Endothelial cell of umbilical vein (primary cell): ENCODE measurements at regions not wholly inside any gene's neighbourhood (a gene's known extent, or its start where the extent isn't known, plus 50 kb on each side); places are given as distances from the start of the nearest gene placed in this dataset.

Source experiments
- BruUV-seq: library from RNA; stranded (reverse); fragments of 400-500 nt; replicated peaks from 2 replicates; lab custom pipeline; 2021; lab: Mats Ljungman, UMichigan
- CTCF ChIA-PET: fragments of 300-600, 350-600 bp; sonication (Branson Sonifier 250); formaldehyde crosslinking; loops from one replicate; lab custom pipeline; 2021; ENCODE audit warnings: antibody characterized with exemption, inconsistent platforms; lab: Charles Lee
- POLR2A ChIA-PET: fragments of 300-600, 350-600 bp; sonication (Branson Sonifier 250); formaldehyde crosslinking; loops from one replicate; lab custom pipeline; 2021; ENCODE audit warnings: antibody characterized with exemption, inconsistent platforms; lab: Charles Lee
- DNase-seq: peaks from one replicate; pipeline ENCODE4 v3.0.0-alpha.2; 2011; ENCODE audit warnings: low read depth, low spot score
- FAIRE-seq: peaks from 2 replicates; lab custom pipeline; 2011; peaks lifted over from hg19 to GRCh38; lab: Jason Lieb, UNC
- H2AFZ ChIP-seq: 2 replicates; pipeline ENCODE4 v1.6.0; 2012; ENCODE audit warnings: low read depth, low read length, control low read depth, inconsistent platforms
- H3K27ac ChIP-seq: 2 replicates; pipeline ENCODE4 v1.5.1; 2011; ENCODE audit warnings: low read depth, mild to moderate bottlenecking, control low read depth, low read length, moderate library complexity; ENCODE audit not compliant: insufficient read depth
- H3K27me3 ChIP-seq, 2 experiments: 2 replicates each; pipeline versions ENCODE4 v1.6.0 to v1.6.1; 2011; ENCODE audit warnings: low read length in 2 of 2, mixed read lengths in 1 of 2; ENCODE audit not compliant: control insufficient read depth in 2 of 2, insufficient read depth in 2 of 2
- H3K36me3 ChIP-seq, 2 experiments: 2 replicates in 1 of 2; 3 replicates in 1 of 2; pipeline ENCODE4 v1.5.1; 2011; ENCODE audit warnings: low read length in 2 of 2, mild to moderate bottlenecking in 1 of 2, moderate library complexity in 1 of 2; ENCODE audit not compliant: control insufficient read depth in 2 of 2, insufficient read depth in 2 of 2; ENCODE audit errors: extremely low read depth in 1 of 2
- H3K4me1 ChIP-seq: 3 replicates; pipeline ENCODE4 v1.5.1; 2011; ENCODE audit warnings: mild to moderate bottlenecking, low read length; ENCODE audit not compliant: control insufficient read depth, insufficient read depth; ENCODE audit errors: extremely low read depth
- H3K4me2 ChIP-seq: 2 replicates; pipeline ENCODE4 v1.6.1; 2011; ENCODE audit warnings: low read length, control low read depth, mixed read lengths; ENCODE audit not compliant: insufficient read depth
- H3K4me3 ChIP-seq, 3 experiments: fragments of 200-600 bp in 1 of 3; sonication (generic), shearing (Covaris generic) in 1 of 3; replicated peaks in 1 of 3; 2 replicates each; pipeline ENCODE4 v1.5.1; 2011 to 2016; ENCODE audit warnings: control low read depth in 3 of 3, low read length in 3 of 3, mild to moderate bottlenecking in 2 of 3, inconsistent platforms in 1 of 3, low read depth in 1 of 3, moderate library complexity in 1 of 3; ENCODE audit not compliant: insufficient read depth in 1 of 3
- H3K79me2 ChIP-seq: 2 replicates; pipeline ENCODE4 v1.6.0; 2012; ENCODE audit warnings: low read length, inconsistent platforms; ENCODE audit not compliant: control insufficient read depth, insufficient read depth
- H3K9ac ChIP-seq: replicated peaks from 2 replicates; pipeline ENCODE3; 2011; ENCODE audit warnings: low read length, control low read depth; ENCODE audit not compliant: insufficient read depth; ENCODE audit errors: extremely low read depth
- H3K9me1 ChIP-seq: replicated peaks from 3 replicates; pipeline ENCODE4 v1.6.0; 2011; ENCODE audit warnings: mild to moderate bottlenecking, low read length; ENCODE audit not compliant: control insufficient read depth, insufficient read depth; ENCODE audit errors: extremely low read depth
- H3K9me3 ChIP-seq: replicated peaks from 2 replicates; pipeline ENCODE4 v1.5.1; 2012; ENCODE audit warnings: low read length, inconsistent platforms; ENCODE audit not compliant: control insufficient read depth, insufficient read depth
- H4K20me1 ChIP-seq: replicated peaks from 2 replicates; pipeline ENCODE3; 2011; ENCODE audit warnings: mild to moderate bottlenecking, low read length; ENCODE audit not compliant: control insufficient read depth, insufficient read depth; ENCODE audit errors: extremely low read depth
- CTCF ChIP-seq, 2 donors: IDR thresholded peaks; 1 replicate in 1 of 2; 2 replicates in 1 of 2; pipeline ENCODE4 v1.5.1; 2011; ENCODE audit warnings: low read length in 2 of 2, mild to moderate bottlenecking in 2 of 2, moderate library complexity in 2 of 2, control low read depth in 1 of 2, inconsistent platforms in 1 of 2, low read depth in 1 of 2; ENCODE audit not compliant: insufficient read depth in 1 of 2; ENCODE audit errors: extremely low read depth in 1 of 2
- EZH2 ChIP-seq: IDR thresholded peaks from 2 replicates; pipeline ENCODE4 v1.6.1; 2012; ENCODE audit warnings: borderline replicate concordance, low read depth, mild to moderate bottlenecking, moderate library complexity, low read length, inconsistent platforms; ENCODE audit not compliant: severe bottlenecking
- FOS ChIP-seq: IDR thresholded peaks from 2 replicates; pipeline ENCODE4 v1.6.1; 2011; ENCODE audit warnings: mild to moderate bottlenecking, low read length, moderate library complexity, borderline replicate concordance; ENCODE audit not compliant: insufficient read depth
- GATA2 ChIP-seq: IDR thresholded peaks from 2 replicates; pipeline ENCODE4 v1.7.0; 2011; ENCODE audit warnings: low read depth, mild to moderate bottlenecking, moderate library complexity, mixed read lengths, low read length; ENCODE audit not compliant: insufficient read length, insufficient read depth
- JUN ChIP-seq: IDR thresholded peaks from 2 replicates; pipeline ENCODE4 v1.6.1; 2011; ENCODE audit warnings: borderline replicate concordance, low read depth; ENCODE audit not compliant: insufficient read length, insufficient read depth
- MYC ChIP-seq: IDR thresholded peaks from one replicate; pipeline ENCODE4 v1.6.1; 2011; ENCODE audit warnings: mild to moderate bottlenecking, low read depth, low read length
- POLR2A ChIP-seq: IDR thresholded peaks from 2 replicates; pipeline ENCODE4 v1.6.1; 2012; ENCODE audit warnings: low read depth, mild to moderate bottlenecking, control low read depth, low read length
- POLR2AphosphoS5 ChIP-seq: IDR thresholded peaks from 2 replicates; pipeline ENCODE4 v1.6.1; 2012; ENCODE audit warnings: low read depth, mild to moderate bottlenecking, control low read depth, low read length, moderate library complexity; ENCODE audit not compliant: insufficient read depth
- dilution Hi-C: fragments of 300-500 bp; cut with MboI; formaldehyde crosslinking; loops from one replicate; pipeline ENCODE4 v1.15.0; 2019; ENCODE audit warnings: low sequenced_read_pairs; ENCODE audit not compliant: extremely low pct_ligation_motif_present
- intact Hi-C: fragments of 100-400 bp; cut with micrococcal nuclease; formaldehyde crosslinking; loops from one replicate; pipeline ENCODE4 v1.10.0; 2022
- TF ChIP-seq, protein P1 (sequence below): IDR thresholded peaks from 2 replicates; pipeline ENCODE4 v1.6.1; 2011; ENCODE audit not compliant: insufficient read depth, insufficient read length

- Histone ChIP-seq H3K9ac (no peak overlapping the region), H2AFZ (no peak overlapping the region), H3K4me1 (no peaks in the 10 kb centered on the region), H3K27me3 (no peaks in the 10 kb centered on the region), H3K9me1 (no peaks in the 10 kb centered on the region), H3K9me3 (no peaks in the 10 kb centered on the region), H4K20me1 (no peaks in the 10 kb centered on the region), H3K27ac (no peak overlapping the region), H3K79me2 (no peaks in the 10 kb centered on the region), H3K36me3 (no peaks in the 10 kb centered on the region), H3K4me3 (no peak overlapping the region), H3K4me2 (no peak overlapping the region)
- no TSS peak for BruUV-seq
- TF ChIP-seq, protein P1, sequence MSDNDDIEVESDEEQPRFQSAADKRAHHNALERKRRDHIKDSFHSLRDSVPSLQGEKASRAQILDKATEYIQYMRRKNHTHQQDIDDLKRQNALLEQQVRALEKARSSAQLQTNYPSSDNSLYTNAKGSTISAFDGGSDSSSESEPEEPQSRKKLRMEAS, result no peak
- FAIRE-seq (no peak), DNase-seq (no peak)
- ChIA-PET CTCF (interaction anchor here (0.9 kb wide), 1 partner anchor 1205 kb away, joined by 3 read pairs; no protein-coding TSS in a partner anchor), POLR2A (no interaction called here)
- dilution Hi-C loops, result no loop called here
- intact Hi-C loops, result no loop called here
Measured at GRCh38 chr9:107086460-107086859, 196.6 kb upstream of the RAD23B start.

DNA sequence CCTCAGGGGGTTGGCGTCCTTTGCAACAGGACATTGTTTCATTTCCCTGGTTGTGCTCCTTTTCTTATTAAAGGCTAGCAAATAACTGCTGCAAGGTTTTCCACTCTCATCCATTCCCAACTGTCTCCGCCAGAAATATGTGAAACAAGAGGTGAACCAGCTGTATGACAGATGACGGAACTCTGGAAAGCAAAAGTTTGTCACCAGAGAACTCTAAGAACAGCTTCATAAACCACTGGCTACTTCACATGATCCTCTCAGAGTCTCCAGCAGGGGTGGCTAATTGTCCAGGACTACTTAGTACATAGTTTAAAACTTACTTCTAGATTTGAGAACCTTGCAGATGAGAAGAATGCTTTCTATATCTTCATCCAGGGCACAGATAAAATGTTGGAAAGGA lies 195.9 kb upstream of the RAD23B start:
- no peak for DNase-seq
- Histone ChIP-seq H4K20me1 (no peaks in the 10 kb centered on the region), H3K4me1 (no peaks in the 10 kb centered on the region), H3K9me1 (no peaks in the 10 kb centered on the region), H3K4me2 (no peak overlapping the region), H3K27me3 (no peaks in the 10 kb centered on the region), H2AFZ (no peak overlapping the region), H3K9me3 (no peaks in the 10 kb centered on the region), H3K36me3 (no peaks in the 10 kb centered on the region), H3K79me2 (no peaks in the 10 kb centered on the region), H3K27ac (no peak overlapping the region), H3K9ac (no peak overlapping the region), H3K4me3 (no peak overlapping the region)
- no TSS peak for BruUV-seq
- FAIRE-seq, result no peak
- ChIA-PET CTCF (interaction anchor here (0.9 kb wide), 1 partner anchor 1206 kb away, joined by 3 read pairs; no protein-coding TSS in a partner anchor), POLR2A (no interaction called here)
- TF ChIP-seq JUN, result no peak
- TF ChIP-seq CTCF (IDR thresholded peaks at IDR 0.05; ENCODE audit: extremely low read depth in 1 of 2, insufficient read depth in 1 of 2, low read depth in 1 of 2, low read length in 2 of 2), result no peak
- TF ChIP-seq GATA2, result no peak
- TF ChIP-seq FOS, result no peak
- TF ChIP-seq EZH2, result no peak
- TF ChIP-seq MYC, result no peak
- no peak for TF ChIP-seq POLR2AphosphoS5
- no peak for TF ChIP-seq POLR2A
- TF ChIP-seq, protein P1, result no peak
- intact Hi-C loops (no loop called here), dilution Hi-C loops (no loop called here)
